BJ (cell line): ENCODE measurements at regions not wholly inside any gene's neighbourhood (a gene's known extent, or its start where the extent isn't known, plus 50 kb on each side); places are given as distances from the start of the nearest gene placed in this dataset.

Source experiments
- CTCF ChIA-PET: fragments of 350-600 bp; formaldehyde crosslinking; extraction: SDS; loops from one replicate; lab custom pipeline; 2021; ENCODE audit warnings: antibody characterized with exemption, inconsistent platforms; lab: Yijun Ruan, JAX
- POLR2A ChIA-PET: fragments of 300-600 bp; sonication (Branson Sonifier 250); formaldehyde crosslinking; extraction: SDS; loops from one replicate; lab custom pipeline; 2021; ENCODE audit warnings: antibody characterized with exemption; lab: Charles Lee
- DNase-seq: peaks from one replicate; pipeline ENCODE4 v3.0.0-alpha.2; 2011; ENCODE audit warnings: low read depth
- H3K27me3 ChIP-seq: 2 replicates; pipeline ENCODE4 v1.6.0; 2011; ENCODE audit warnings: low read length; ENCODE audit not compliant: control insufficient read depth, insufficient read depth
- H3K36me3 ChIP-seq: 2 replicates; pipeline ENCODE4 v1.5.1; 2011; ENCODE audit warnings: low read length; ENCODE audit not compliant: control insufficient read depth, insufficient read depth
- H3K4me3 ChIP-seq: 2 replicates; pipeline ENCODE4 v1.5.1; 2011; ENCODE audit warnings: low read depth, mild to moderate bottlenecking, control low read depth, low read length
- CTCF ChIP-seq: IDR thresholded peaks from 2 replicates; pipeline ENCODE4 v1.5.1; 2011; ENCODE audit warnings: low read depth, mild to moderate bottlenecking, control low read depth, inconsistent platforms, low read length, moderate library complexity; ENCODE audit not compliant: insufficient read depth

- Histone ChIP-seq H3K36me3 (no peaks in the 10 kb centered on the region), H3K4me3 (no peak overlapping the region), H3K27me3 (no peaks in the 10 kb centered on the region)
- TF ChIP-seq CTCF = no peak
- ChIA-PET POLR2A (no interaction called here), CTCF (no interaction called here)
- no peak for DNase-seq
These were observed 145.5 kb upstream of the DUSP10 start for GRCh38 chr1:221887415-221887746.

- ChIA-PET POLR2A (interaction anchor here (0.9 kb wide), 1 partner anchor 32 kb away, joined by 3 read pairs; no protein-coding TSS in a partner anchor), CTCF (interaction anchor here (0.7 to 1.1 kb wide), 3 partner anchors 147 to 568 kb away, joined by 3 read pairs; no protein-coding TSS in a partner anchor)
- no peak for DNase-seq
These were observed 145.0 kb upstream of the DUSP10 start for GRCh38 chr1:221886743-221887414.

GRCh38 chr1:221886311-221886710, 144.4 kb upstream of the DUSP10 start:
- Histone ChIP-seq H3K27me3 (no peaks in the 10 kb centered on the region), H3K4me3 (no peak overlapping the region), H3K36me3 (no peaks in the 10 kb centered on the region)
- TF ChIP-seq CTCF = no peak
- CTCF ChIA-PET = interaction anchor here (0.7 to 1.1 kb wide), 3 partner anchors 147 to 569 kb away, joined by 3 read pairs; no protein-coding TSS in a partner anchor
- POLR2A ChIA-PET = interaction anchor here (0.9 kb wide), 1 partner anchor 31 kb away, joined by 3 read pairs; no protein-coding TSS in a partner anchor
- DNase-seq = no peak

More at GRCh38 chr1:221886743-221887414, 145.0 kb upstream of the DUSP10 start:
- Histone ChIP-seq H3K27me3 (no peaks in the 10 kb centered on the region), H3K36me3 (no peaks in the 10 kb centered on the region), H3K4me3 (no peak overlapping the region)
- 0 out of 2 replicates have a peak, but pooled peaks have one; percentile 10 for TF ChIP-seq CTCF

GRCh38 chr1:221884821-221885220, 142.9 kb upstream of the DUSP10 start:
- H3K27me3 ChIP-seq = no peaks in the 10 kb centered on the region
- H3K36me3 ChIP-seq = no peaks in the 10 kb centered on the region
- no peak for TF ChIP-seq CTCF
- no peak overlapping the region for H3K4me3 ChIP-seq
- ChIA-PET POLR2A (no interaction called here), CTCF (interaction anchor here (1.2 kb wide), 1 partner anchor 9 kb away, joined by 5 read pairs; no protein-coding TSS in a partner anchor)
- no peak for DNase-seq

- POLR2A ChIA-PET = no interaction called here
- DNase-seq = no peak
- CTCF ChIA-PET = no interaction called here
- TF ChIP-seq CTCF = no peak
- Histone ChIP-seq H3K27me3 (no peaks in the 10 kb centered on the region), H3K36me3 (no peaks in the 10 kb centered on the region), H3K4me3 (no peak overlapping the region)
These were observed 140.1 kb upstream of the DUSP10 start for GRCh38 chr1:221881805-221882581.
